ENCODE measurements at regions not wholly inside any gene's neighbourhood (a gene's known extent, or its start where the extent isn't known, plus 50 kb on each side); places are given as distances from the start of the nearest gene placed in this dataset.

DNA sequence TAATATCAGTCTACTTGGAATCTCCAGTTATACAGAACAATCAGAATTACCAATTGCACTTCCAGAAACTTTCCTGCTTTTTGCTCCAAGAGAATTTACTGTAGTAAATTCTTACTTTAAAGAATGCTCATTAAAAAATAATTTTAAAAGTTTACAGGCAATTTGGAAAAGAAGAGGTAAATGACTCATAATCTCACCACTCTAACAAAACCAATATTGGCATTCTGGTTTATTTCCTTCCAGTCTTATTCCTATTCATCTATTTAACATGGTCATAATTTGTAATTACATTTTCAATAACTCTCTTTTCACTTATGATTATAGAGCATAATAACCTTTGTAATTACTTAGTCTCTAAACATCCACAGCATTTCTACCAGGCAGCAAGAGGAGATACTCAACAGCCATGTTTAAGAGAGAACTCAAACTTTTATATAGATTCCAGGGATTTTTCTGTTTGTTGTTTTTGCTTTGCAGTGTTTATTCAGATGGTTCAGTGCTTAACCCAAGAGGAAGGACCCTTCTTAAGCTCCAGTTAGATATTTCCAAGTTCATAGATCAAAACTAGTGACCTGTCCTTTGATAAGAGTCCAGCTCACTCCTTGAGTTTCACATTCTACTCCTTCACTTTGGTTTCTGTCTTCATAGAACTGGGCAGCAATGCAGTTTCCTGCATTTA, 464.7 kb downstream of the TXNL1 start:
- no peak for DNase-seq (ENCODE audit: low read depth)

- no peak for DNase-seq (ENCODE audit: low read depth)
Measured at GRCh38 chr18:56172527-56172926, 465.9 kb downstream of the TXNL1 start.

DNA sequence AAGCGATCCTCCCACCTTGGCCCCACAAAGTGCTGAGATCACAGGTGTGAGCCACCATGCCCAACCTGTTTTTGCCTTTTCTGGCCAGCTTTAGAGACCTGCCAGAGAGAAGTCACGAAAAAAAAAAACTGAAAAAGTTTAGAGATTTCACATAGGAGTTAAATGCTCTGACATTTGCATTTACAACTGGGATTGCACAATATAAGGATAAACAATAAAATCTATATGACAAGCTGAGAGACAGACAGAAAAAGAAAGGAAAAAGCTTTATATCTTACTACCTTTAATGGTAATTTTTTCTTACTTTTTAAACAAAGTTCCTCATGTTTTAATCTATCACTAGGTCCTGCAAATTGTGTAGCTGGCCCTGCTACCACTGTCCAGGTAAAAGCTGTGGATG, 466.5 kb downstream of the TXNL1 start:
- DNase-seq (ENCODE audit: low read depth), result no peak

- peak; percentile 54 for DNase-seq (ENCODE audit: low read depth)
Measured at GRCh38 chr18:56168049-56168781, 470.2 kb downstream of the TXNL1 start.

- no peak for DNase-seq (ENCODE audit: low read depth)
Measured at GRCh38 chr18:56167366-56167765, 471.0 kb downstream of the TXNL1 start.

GRCh38 chr18:56166914-56167313, 471.5 kb downstream of the TXNL1 start:
- no peak for DNase-seq (ENCODE audit: low read depth)

DNA sequence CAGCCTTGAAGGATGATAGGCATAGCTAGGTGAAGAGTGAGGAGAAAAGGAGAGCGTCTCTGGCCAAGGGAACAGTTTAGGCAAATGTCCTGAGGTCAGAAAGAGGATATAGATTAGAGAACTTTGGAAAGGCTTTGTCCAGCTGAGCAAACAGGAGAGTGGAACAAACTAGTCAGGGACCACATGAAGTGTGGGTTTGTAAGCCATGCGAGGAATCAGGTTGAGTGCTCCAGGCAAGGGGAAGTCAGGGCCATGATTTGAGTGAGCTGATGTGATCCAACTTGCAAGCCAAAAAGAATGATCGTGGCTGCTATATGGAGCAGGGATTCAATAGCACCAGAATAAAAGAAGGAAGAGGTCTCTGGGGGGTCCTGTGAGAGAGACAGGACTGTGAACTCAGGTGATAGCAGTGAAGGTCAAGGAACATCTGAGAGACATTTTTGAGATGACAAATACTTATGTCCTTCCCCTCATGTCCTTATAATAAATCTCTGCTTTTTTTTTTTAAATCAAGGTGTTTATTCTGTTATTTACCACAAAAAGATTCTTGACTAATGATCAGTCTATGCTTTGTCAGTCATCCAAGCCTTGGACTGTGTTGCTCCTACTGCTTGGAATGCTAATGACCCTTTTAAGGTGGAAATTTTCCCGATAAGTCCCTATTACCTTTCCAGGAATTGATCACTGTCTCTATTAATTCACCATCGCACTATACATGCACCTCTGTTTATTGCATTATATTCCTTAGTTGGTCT, 472.6 kb downstream of the TXNL1 start:
- no peak for DNase-seq (ENCODE audit: low read depth)

DNA sequence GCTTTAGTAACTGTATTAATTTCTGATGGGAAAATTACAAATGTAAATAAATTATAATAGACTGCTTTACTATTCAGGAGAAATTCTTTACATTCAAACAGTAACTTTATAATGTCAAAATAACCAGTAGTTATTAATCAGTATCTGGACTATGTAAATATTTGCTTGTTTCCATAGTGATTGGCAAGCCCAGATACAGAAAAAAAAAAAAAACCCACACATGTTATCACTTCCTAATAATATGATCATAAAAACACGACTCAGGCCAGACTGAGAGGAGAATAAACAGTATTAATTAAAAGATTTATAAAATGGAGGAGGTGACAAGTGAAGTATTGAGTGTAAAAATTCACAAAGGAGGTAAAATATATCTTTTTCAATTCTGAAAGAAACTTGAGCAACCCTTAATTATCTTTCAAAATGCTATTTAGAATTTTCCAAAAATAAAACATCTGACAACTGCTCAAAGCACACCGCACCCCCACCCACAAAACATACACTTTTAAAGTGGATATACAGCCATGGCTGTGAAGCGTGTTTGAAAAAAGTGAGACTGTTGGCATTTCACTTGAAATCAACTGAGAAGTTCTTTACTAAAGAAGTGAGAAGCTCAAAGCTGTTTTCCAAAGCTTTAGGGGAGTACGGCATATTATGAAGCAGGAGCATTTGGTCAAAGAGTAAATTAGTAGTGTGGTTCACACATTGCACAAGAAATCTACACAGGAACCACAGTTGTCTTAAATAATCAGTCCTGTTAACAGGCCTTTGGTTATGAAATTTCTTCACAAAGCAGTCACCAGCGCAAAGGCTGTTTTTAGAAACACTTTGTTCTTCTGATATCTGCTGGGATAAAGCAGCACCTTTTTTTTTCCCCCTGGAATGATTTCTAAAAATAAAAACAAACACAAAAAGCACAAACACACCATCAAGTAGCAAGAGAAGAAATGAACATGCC, 475.8 kb downstream of the TXNL1 start:
- DNase-seq (ENCODE audit: low read depth), result no peak

DNA sequence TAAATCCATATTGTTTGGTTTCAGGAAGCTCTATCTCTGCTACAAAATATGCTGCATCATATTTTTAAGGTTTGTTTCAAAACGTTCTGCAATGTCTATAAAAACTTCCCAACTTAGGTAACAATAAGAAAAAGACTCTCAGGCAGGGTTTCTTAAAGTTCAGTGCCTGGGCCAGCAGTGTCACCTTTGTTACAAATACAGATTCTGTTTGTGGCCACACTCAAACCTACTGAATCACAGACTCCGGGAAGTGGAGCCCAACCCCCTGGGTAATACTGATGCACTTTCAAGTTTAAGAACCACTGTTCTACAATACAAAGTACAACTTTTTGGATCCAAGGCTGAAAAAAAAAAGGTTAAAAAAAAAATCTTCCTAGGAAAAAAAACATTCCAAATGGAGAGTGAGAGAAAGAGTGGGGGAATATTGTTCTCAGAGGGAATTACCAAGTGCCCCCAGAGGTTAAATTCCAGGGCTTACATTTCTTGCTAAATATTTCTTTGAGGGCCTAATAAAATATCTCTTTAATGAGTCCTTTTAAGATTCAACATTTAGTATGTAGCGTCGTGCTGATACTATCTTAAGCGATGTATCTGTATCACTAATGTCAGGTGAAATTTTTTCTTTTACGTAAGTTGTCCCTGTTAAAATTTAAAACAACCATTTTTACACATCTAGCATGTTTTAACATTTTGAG, 476.7 kb downstream of the TXNL1 start:
- no peak for DNase-seq (ENCODE audit: low read depth)

- DNase-seq (ENCODE audit: low read depth), result no peak
Measured at GRCh38 chr18:56158676-56159075, 479.7 kb downstream of the TXNL1 start.

GRCh38 chr18:56157541-56157940, 480.9 kb downstream of the TXNL1 start:
- no peak for DNase-seq (ENCODE audit: low read depth)

- no peak for DNase-seq (ENCODE audit: low read depth)
Measured at GRCh38 chr18:56152551-56153310, 485.7 kb downstream of the TXNL1 start.

GRCh38 chr18:56148373-56148772, 490.0 kb downstream of the TXNL1 start:
- peak; percentile 19 for DNase-seq (ENCODE audit: low read depth)

GRCh38 chr18:56146565-56146964, 491.8 kb downstream of the TXNL1 start:
- DNase-seq (ENCODE audit: low read depth), result no peak

- DNase-seq (ENCODE audit: low read depth), result no peak
Measured at GRCh38 chr18:56142001-56142400, 496.4 kb downstream of the TXNL1 start.

- DNase-seq (ENCODE audit: low read depth), result peak; percentile 67
Measured at GRCh38 chr18:56139792-56140254, 498.6 kb downstream of the TXNL1 start.

- DNase-seq (ENCODE audit: low read depth), result no peak
Measured at GRCh38 chr18:56139372-56139771, 499.0 kb downstream of the TXNL1 start.

- DNase-seq (ENCODE audit: low read depth), result no peak
Measured at GRCh38 chr18:56136105-56136504, 502.3 kb downstream of the TXNL1 start.

GRCh38 chr18:56130481-56130880, 507.9 kb downstream of the TXNL1 start:
- no peak for DNase-seq (ENCODE audit: low read depth)

DNA sequence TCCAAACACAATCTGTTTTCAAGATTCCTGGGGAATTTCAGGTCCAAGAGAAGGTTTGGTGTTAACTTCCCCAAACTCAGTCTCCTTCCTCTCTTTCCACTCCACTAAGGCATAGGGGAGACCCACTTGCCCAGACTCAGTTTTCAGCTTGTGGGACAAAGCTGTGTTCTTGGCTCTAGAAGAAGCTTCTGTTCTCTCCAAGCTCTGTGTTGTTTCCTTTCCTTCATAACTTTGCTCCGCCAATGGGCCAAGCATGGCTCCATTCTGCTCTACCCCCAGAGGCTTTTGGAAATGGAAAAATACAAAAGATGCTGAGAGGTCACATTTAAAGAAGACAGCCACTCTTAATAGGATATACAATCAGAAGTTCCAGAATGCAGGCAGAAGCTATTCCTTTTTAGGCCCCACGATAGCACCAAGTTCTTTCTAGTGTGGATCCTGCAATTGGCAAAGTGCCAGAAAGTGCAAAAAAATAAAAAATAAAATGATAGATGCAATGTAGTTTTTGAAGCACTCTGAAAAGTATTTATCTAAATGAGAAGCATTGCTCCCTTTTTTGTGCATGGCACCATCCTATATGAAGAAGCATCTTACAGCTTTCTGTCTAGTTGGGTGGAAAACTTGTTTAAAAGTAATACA, 510.1 kb downstream of the TXNL1 start:
- DNase-seq (ENCODE audit: low read depth), result no peak

Data from iris pigment epithelial cell (primary cell).